Adrenal gland (tissue), 5 donors: ENCODE measurements at regions not wholly inside any gene's neighbourhood (a gene's known extent, or its start where the extent isn't known, plus 50 kb on each side); places are given as distances from the start of the nearest gene placed in this dataset.

ENCODE experiments used
- CTCF ChIP-seq, 6 experiments: fragments of 450-650 bp in 4 of 6; fragments of 200-600 bp in 2 of 6; sonication (generic) in 1 of 6; IDR thresholded peaks; 1 replicate in 5 of 6; 2 replicates in 1 of 6; pipeline versions ENCODE4 v1.5.1 to v1.8.0; 2016 to 2021; ENCODE audit warnings: antibody characterized with exemption in 6 of 6, mild to moderate bottlenecking in 2 of 6, moderate library complexity in 1 of 6
- POLR2A ChIP-seq, 2 donors: fragments of 450-650 bp; IDR thresholded peaks; one replicate each; pipeline ENCODE4 v1.6.1; 2017; ENCODE audit warnings: antibody characterized with exemption in 2 of 2, mild to moderate bottlenecking in 2 of 2, moderate library complexity in 1 of 2
- donor health status: DM: no; HTN: no; CAD: no.

- no peak for TF ChIP-seq CTCF (IDR thresholded peaks at IDR 0.05)
- TF ChIP-seq POLR2A (IDR thresholded peaks at IDR 0.05), result no peak
Observed at GRCh38 chr9:99588299-99588698, 233.4 kb upstream of the NR4A3 start.
